H1 (cell line): ENCODE measurements at regions not wholly inside any gene's neighbourhood (a gene's known extent, or its start where the extent isn't known, plus 50 kb on each side); places are given as distances from the start of the nearest gene placed in this dataset.

ENCODE experiments used
- FOSL1 ChIP-seq: IDR thresholded peaks from 2 replicates; pipeline ENCODE4 v1.6.1; 2011; ENCODE audit warnings: mild to moderate bottlenecking, low read depth, low read length, moderate library complexity; ENCODE audit not compliant: insufficient read depth
- KDM4A ChIP-seq: IDR thresholded peaks from one replicate; pipeline ENCODE4 v1.7.1; 2012; ENCODE audit warnings: low read depth, mild to moderate bottlenecking, moderate library complexity, low read length, inconsistent platforms; ENCODE audit not compliant: severe bottlenecking

DNA sequence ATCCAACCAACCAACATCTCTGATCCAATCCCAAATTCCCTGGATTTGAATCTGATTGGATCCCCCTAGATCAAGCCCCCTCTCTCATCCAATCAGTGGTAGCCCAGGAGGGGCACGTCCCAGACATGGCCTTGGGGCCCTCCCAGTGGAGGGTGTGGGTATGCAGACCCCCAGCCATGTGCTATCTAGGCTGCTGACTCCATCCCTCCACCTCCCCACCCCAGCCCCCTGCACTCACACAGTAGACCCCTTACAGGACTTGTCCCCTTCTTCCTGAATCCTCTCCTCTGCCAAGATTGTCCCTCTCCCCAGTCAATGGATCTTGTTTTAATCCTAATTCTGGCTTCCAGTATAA is 153.4 kb downstream of the OAT start (continued):
- TF ChIP-seq FOSL1 (no peak), KDM4A (no peak)
